ENCODE measurements at regions not wholly inside any gene's neighbourhood (a gene's known extent, or its start where the extent isn't known, plus 50 kb on each side); places are given as distances from the start of the nearest gene placed in this dataset.

GRCh38 chr18:78656346-78656925, 323.2 kb upstream of the SALL3 start:
- ChIA-PET CTCF (no interaction called here), POLR2A (ENCODE audit: low non-redundant PET) (no interaction called here)
- no peaks in the 10 kb centered on the region for H3K4me1 ChIP-seq (ENCODE audit: insufficient read depth, low read length, poor library complexity, severe bottlenecking)
- DNase-seq (ENCODE audit: low spot score) = no peak
- no peaks in the 10 kb centered on the region for H3K36me3 ChIP-seq (ENCODE audit: insufficient read depth, low read length, poor library complexity, severe bottlenecking)
- no peak overlapping the region for H3K27ac ChIP-seq (ENCODE audit: low read depth, low read length, poor library complexity, severe bottlenecking)
- TF ChIP-seq CTCF (conservative IDR thresholded peaks at IDR 0.05; ENCODE audit: low read depth, low read length) (no peak), EZH2 (IDR thresholded peaks at IDR 0.05; ENCODE audit: borderline replicate concordance, low read depth, low read length, poor library complexity, severe bottlenecking) (no peak)
- H3K4me3 ChIP-seq (ENCODE audit: low read depth, low read length, poor library complexity, severe bottlenecking) = no peak overlapping the region
- no TSS peak for BruUV-seq (replicated peaks)
- H3K27me3 ChIP-seq (replicated peaks; ENCODE audit: insufficient read depth, low read depth, low read length, poor library complexity) = no peaks in the 10 kb centered on the region
- intact Hi-C loops (cut with micrococcal nuclease; ENCODE audit: unreplicated experiment) = no loop called here
- no peaks in the 10 kb centered on the region for H3K9me3 ChIP-seq (ENCODE audit: low read depth, low read length, poor library complexity, severe bottlenecking)

GRCh38 chr18:78658531-78658930, 321.1 kb upstream of the SALL3 start:
- ChIA-PET POLR2A (ENCODE audit: low non-redundant PET) (no interaction called here), CTCF (no interaction called here)
- DNase-seq (ENCODE audit: low spot score) = no peak
- Histone ChIP-seq H3K4me1 (ENCODE audit: insufficient read depth, low read length, poor library complexity, severe bottlenecking) (no peaks in the 10 kb centered on the region), H3K27me3 (replicated peaks; ENCODE audit: insufficient read depth, low read depth, low read length, poor library complexity) (no peaks in the 10 kb centered on the region), H3K9me3 (ENCODE audit: low read depth, low read length, poor library complexity, severe bottlenecking) (no peaks in the 10 kb centered on the region), H3K27ac (ENCODE audit: low read depth, low read length, poor library complexity, severe bottlenecking) (no peak overlapping the region), H3K4me3 (ENCODE audit: low read depth, low read length, poor library complexity, severe bottlenecking) (no peak overlapping the region), H3K36me3 (ENCODE audit: insufficient read depth, low read length, poor library complexity, severe bottlenecking) (no peaks in the 10 kb centered on the region)
- BruUV-seq (replicated peaks) = no TSS peak
- no peak for TF ChIP-seq EZH2 (IDR thresholded peaks at IDR 0.05; ENCODE audit: borderline replicate concordance, low read depth, low read length, poor library complexity, severe bottlenecking)
- TF ChIP-seq CTCF (conservative IDR thresholded peaks at IDR 0.05; ENCODE audit: low read depth, low read length) = no peak
- intact Hi-C loops (cut with micrococcal nuclease; ENCODE audit: unreplicated experiment) = no loop called here

- ChIA-PET CTCF (no interaction called here), POLR2A (ENCODE audit: low non-redundant PET) (no interaction called here)
- no peak overlapping the region for H3K27ac ChIP-seq (ENCODE audit: low read depth, low read length, poor library complexity, severe bottlenecking)
- no peaks in the 10 kb centered on the region for H3K27me3 ChIP-seq (replicated peaks; ENCODE audit: insufficient read depth, low read depth, low read length, poor library complexity)
- no peak for DNase-seq (ENCODE audit: low spot score)
- TF ChIP-seq EZH2 (IDR thresholded peaks at IDR 0.05; ENCODE audit: borderline replicate concordance, low read depth, low read length, poor library complexity, severe bottlenecking) = no peak
- no peak for TF ChIP-seq CTCF (conservative IDR thresholded peaks at IDR 0.05; ENCODE audit: low read depth, low read length)
- no peaks in the 10 kb centered on the region for H3K4me1 ChIP-seq (ENCODE audit: insufficient read depth, low read length, poor library complexity, severe bottlenecking)
- H3K9me3 ChIP-seq (ENCODE audit: low read depth, low read length, poor library complexity, severe bottlenecking) = no peaks in the 10 kb centered on the region
- H3K36me3 ChIP-seq (ENCODE audit: insufficient read depth, low read length, poor library complexity, severe bottlenecking) = no peaks in the 10 kb centered on the region
- no TSS peak for BruUV-seq (replicated peaks)
- H3K4me3 ChIP-seq (ENCODE audit: low read depth, low read length, poor library complexity, severe bottlenecking) = no peak overlapping the region
- intact Hi-C loops (cut with micrococcal nuclease; ENCODE audit: unreplicated experiment) = no loop called here
These were observed 320.6 kb upstream of the SALL3 start for GRCh38 chr18:78659057-78659456.
